ENCODE measurements at regions not wholly inside any gene's neighbourhood (a gene's known extent, or its start where the extent isn't known, plus 50 kb on each side); places are given as distances from the start of the nearest gene placed in this dataset.

DNA sequence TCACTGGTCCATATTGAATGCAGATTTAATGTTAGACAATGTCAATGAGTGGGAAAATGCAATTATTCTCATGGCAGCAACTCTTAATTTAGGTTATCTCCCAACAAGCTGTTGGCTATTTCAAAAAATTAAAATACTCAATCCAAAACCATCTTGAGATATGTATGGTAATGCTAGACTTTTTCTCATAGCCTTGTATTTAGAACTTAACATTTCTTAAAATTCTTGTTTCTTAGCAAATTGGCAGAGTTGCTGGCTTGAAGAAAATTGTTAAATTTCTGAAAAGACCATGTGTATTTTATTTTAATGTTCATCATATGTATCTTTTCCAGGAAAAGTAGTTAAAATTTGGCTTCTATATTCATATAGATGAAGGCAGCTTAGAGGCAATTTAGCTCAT, 1355.1 kb downstream of the PCDH9 start:
- TF ChIP-seq, protein P1, sequence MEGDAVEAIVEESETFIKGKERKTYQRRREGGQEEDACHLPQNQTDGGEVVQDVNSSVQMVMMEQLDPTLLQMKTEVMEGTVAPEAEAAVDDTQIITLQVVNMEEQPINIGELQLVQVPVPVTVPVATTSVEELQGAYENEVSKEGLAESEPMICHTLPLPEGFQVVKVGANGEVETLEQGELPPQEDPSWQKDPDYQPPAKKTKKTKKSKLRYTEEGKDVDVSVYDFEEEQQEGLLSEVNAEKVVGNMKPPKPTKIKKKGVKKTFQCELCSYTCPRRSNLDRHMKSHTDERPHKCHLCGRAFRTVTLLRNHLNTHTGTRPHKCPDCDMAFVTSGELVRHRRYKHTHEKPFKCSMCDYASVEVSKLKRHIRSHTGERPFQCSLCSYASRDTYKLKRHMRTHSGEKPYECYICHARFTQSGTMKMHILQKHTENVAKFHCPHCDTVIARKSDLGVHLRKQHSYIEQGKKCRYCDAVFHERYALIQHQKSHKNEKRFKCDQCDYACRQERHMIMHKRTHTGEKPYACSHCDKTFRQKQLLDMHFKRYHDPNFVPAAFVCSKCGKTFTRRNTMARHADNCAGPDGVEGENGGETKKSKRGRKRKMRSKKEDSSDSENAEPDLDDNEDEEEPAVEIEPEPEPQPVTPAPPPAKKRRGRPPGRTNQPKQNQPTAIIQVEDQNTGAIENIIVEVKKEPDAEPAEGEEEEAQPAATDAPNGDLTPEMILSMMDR (IDR thresholded peaks at IDR 0.05) = no peak
- no peaks in the 10 kb centered on the region for H3K4me1 Mint-ChIP-seq (ENCODE audit: unreplicated experiment)
- no peak overlapping the region for H3K4me3 Mint-ChIP-seq (ENCODE audit: unreplicated experiment)
- H3K9me3 Mint-ChIP-seq (ENCODE audit: unreplicated experiment) = peaks cover 5% of the 10 kb centered on the region
- DNase-seq (ENCODE audit: extremely low spot score, unreplicated experiment) = no peak
- H3K27ac Mint-ChIP-seq (ENCODE audit: unreplicated experiment) = no peak overlapping the region
- no peaks in the 10 kb centered on the region for H3K36me3 Mint-ChIP-seq (ENCODE audit: unreplicated experiment)
- no peaks in the 10 kb centered on the region for H3K27me3 Mint-ChIP-seq (ENCODE audit: unreplicated experiment)

DNA sequence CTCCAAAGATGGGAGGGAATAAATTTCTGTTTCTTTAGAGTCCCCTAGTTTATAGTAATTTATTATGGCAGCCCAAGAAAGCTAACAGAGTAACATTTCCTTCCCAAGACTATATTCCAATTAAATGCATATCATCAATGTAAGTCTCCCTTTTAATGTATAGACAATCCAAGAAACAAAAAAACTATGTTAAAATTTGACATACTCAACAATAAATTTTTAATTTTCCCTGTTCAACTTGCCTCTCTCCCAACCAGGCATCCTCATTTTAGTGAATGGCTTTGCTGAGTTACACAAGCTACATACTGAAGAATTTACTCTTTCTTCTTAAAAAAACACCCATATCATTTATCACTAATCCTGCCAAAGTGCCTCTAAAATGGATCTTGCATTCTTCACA, 1357.7 kb downstream of the PCDH9 start:
- H3K9me3 Mint-ChIP-seq (ENCODE audit: unreplicated experiment) = peaks cover 5% of the 10 kb centered on the region
- TF ChIP-seq, protein P1 (IDR thresholded peaks at IDR 0.05) = no peak
- H3K4me1 Mint-ChIP-seq (ENCODE audit: unreplicated experiment) = no peaks in the 10 kb centered on the region
- no peaks in the 10 kb centered on the region for H3K36me3 Mint-ChIP-seq (ENCODE audit: unreplicated experiment)
- DNase-seq (ENCODE audit: extremely low spot score, unreplicated experiment) = no peak
- H3K4me3 Mint-ChIP-seq (ENCODE audit: unreplicated experiment) = no peak overlapping the region
- H3K27me3 Mint-ChIP-seq (ENCODE audit: unreplicated experiment) = no peaks in the 10 kb centered on the region
- no peak overlapping the region for H3K27ac Mint-ChIP-seq (ENCODE audit: unreplicated experiment)

DNA sequence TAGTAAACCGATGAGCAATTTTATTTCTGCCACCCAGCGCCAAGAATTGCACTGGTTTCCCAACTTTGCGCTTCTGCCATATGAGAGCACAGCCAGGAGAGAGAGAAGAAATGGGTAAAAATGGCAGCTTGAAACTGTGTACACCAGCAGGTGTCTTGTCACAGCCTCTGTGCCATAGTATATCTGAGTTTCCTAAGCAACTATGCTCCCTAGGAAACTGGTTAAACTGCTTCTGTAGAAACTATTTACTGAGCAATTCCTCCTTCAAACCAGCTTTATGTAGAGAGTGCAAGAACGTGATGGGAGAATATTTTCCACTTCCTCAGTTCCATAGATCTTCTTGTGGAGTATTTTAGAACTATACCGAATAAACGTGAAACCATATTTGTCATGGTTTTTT, 1361.3 kb downstream of the PCDH9 start:
- Mint-ChIP-seq H3K27ac (ENCODE audit: unreplicated experiment) (no peak overlapping the region), H3K9me3 (ENCODE audit: unreplicated experiment) (peaks cover 5% of the 10 kb centered on the region), H3K4me3 (ENCODE audit: unreplicated experiment) (no peak overlapping the region), H3K27me3 (ENCODE audit: unreplicated experiment) (no peaks in the 10 kb centered on the region), H3K4me1 (ENCODE audit: unreplicated experiment) (no peaks in the 10 kb centered on the region), H3K36me3 (ENCODE audit: unreplicated experiment) (no peaks in the 10 kb centered on the region)
- DNase-seq (ENCODE audit: extremely low spot score, unreplicated experiment) = no peak
- TF ChIP-seq, protein P1 (IDR thresholded peaks at IDR 0.05) = no peak

DNA sequence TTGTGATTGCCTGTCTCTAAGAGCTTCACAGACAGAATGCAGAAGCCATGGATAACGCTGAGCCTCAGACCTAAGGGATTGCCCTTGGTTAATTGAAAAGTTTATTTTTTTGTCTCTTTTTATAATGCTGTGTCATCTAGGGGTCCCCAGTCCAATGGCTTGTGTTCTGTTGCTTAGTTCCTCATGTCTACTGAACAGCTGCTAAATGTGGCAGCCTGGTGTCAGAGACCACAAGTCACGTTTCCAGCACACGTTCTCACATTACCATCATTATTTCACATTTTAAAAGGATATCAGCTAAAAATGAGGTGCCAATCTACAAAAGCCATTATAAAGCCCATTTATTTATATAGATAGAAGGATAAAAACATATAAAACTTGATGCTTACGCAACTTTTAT, 1362.0 kb downstream of the PCDH9 start:
- H3K9me3 Mint-ChIP-seq (ENCODE audit: unreplicated experiment) = peaks cover 5% of the 10 kb centered on the region
- no peaks in the 10 kb centered on the region for H3K36me3 Mint-ChIP-seq (ENCODE audit: unreplicated experiment)
- no peaks in the 10 kb centered on the region for H3K4me1 Mint-ChIP-seq (ENCODE audit: unreplicated experiment)
- no peak overlapping the region for H3K4me3 Mint-ChIP-seq (ENCODE audit: unreplicated experiment)
- H3K27ac Mint-ChIP-seq (ENCODE audit: unreplicated experiment) = no peak overlapping the region
- TF ChIP-seq, protein P1 (IDR thresholded peaks at IDR 0.05) = no peak
- DNase-seq (ENCODE audit: extremely low spot score, unreplicated experiment) = no peak
- no peaks in the 10 kb centered on the region for H3K27me3 Mint-ChIP-seq (ENCODE audit: unreplicated experiment)

DNA sequence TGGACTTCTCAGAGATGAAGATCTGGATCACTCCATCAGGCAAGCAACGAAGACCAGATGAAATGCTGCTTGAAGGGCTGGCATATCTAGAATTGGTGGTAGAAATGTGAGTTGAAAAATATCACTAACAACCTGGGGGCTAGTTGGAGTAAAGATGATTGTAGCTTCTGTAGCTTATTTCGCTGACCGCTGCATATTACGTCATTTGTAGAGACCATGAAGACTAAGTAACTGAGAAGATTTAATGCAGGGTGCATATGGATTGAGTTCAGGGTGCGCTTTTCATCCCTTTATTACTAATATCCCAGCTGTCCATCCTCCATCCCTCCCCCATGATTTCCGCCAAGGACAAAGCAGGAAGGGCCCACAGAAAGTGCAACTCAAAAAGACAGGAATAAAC, 1364.0 kb downstream of the PCDH9 start:
- H3K27ac Mint-ChIP-seq (ENCODE audit: unreplicated experiment) = no peak overlapping the region
- H3K36me3 Mint-ChIP-seq (ENCODE audit: unreplicated experiment) = no peaks in the 10 kb centered on the region

More for the DNA sequence above, 1364.0 kb downstream of the PCDH9 start:
- H3K4me1 Mint-ChIP-seq (ENCODE audit: unreplicated experiment) = no peaks in the 10 kb centered on the region
- H3K4me3 Mint-ChIP-seq (ENCODE audit: unreplicated experiment) = no peak overlapping the region
- TF ChIP-seq, protein P1 (IDR thresholded peaks at IDR 0.05) = no peak
- H3K9me3 Mint-ChIP-seq (ENCODE audit: unreplicated experiment) = no peaks in the 10 kb centered on the region
- H3K27me3 Mint-ChIP-seq (ENCODE audit: unreplicated experiment) = no peaks in the 10 kb centered on the region
- no peak for DNase-seq (ENCODE audit: extremely low spot score, unreplicated experiment)
